HUES6 (cell line): ENCODE measurements at regions not wholly inside any gene's neighbourhood (a gene's known extent, or its start where the extent isn't known, plus 50 kb on each side); places are given as distances from the start of the nearest gene placed in this dataset.
"Not testable (repeated sequence)": the region's sequence is repeated elsewhere in the genome, so short reads cannot be mapped to it uniquely, and the experiment has no call there.

Experiments used
- H3K27ac ChIP-seq: 2 replicates; pipeline ENCODE4 v1.7.0; 2013; ENCODE audit warnings: low read depth, mild to moderate bottlenecking, low read length, inconsistent platforms
- H3K27me3 ChIP-seq: 2 replicates; pipeline ENCODE4 v1.6.1; 2013; ENCODE audit warnings: low read length; ENCODE audit not compliant: control insufficient read depth, insufficient read depth
- H3K36me3 ChIP-seq: 2 replicates; pipeline ENCODE4 v1.6.1; 2013; ENCODE audit warnings: low read length; ENCODE audit not compliant: control insufficient read depth, insufficient read depth
- H3K4me1 ChIP-seq: 2 replicates; pipeline ENCODE4 v1.6.1; 2013; ENCODE audit warnings: low read length; ENCODE audit not compliant: control insufficient read depth, insufficient read depth
- H3K4me3 ChIP-seq: 2 replicates; pipeline ENCODE4 v1.5.1; 2013; ENCODE audit warnings: low read depth, low read length
- H3K9ac ChIP-seq: one replicate; pipeline ENCODE4 v1.6.1; 2013; ENCODE audit warnings: mild to moderate bottlenecking, low read length
- H3K9me3 ChIP-seq: 2 replicates; pipeline ENCODE4 v1.6.1; 2013; ENCODE audit warnings: low read depth, low read length; ENCODE audit not compliant: control insufficient read depth, insufficient read depth

GRCh38 chr12:131464081-131464480 is 246.8 kb upstream of the SFSWAP start:
- peaks cover under 1% of the 10 kb centered on the region; the same call in 1 of the 2 replicates for H3K27me3 ChIP-seq
- H3K9me3 ChIP-seq, result peaks cover 7% of the 10 kb centered on the region; the same call in 1 of the 2 replicates
- H3K4me1 ChIP-seq, result no peaks in the 10 kb centered on the region
- no peaks in the 10 kb centered on the region for H3K36me3 ChIP-seq
- no peak overlapping the region for H3K9ac ChIP-seq
- H3K4me3 ChIP-seq, result no peak overlapping the region
- H3K27ac ChIP-seq, result no peak overlapping the region

GRCh38 chr12:131466306-131466705 is 244.6 kb upstream of the SFSWAP start:
- H3K36me3 ChIP-seq, result no peaks in the 10 kb centered on the region
- H3K27me3 ChIP-seq, result no peaks in the 10 kb centered on the region
- peaks cover 4% of the 10 kb centered on the region; the same call in 1 of the 2 replicates for H3K4me1 ChIP-seq
- no peak overlapping the region for H3K4me3 ChIP-seq
- H3K27ac ChIP-seq, result no peak overlapping the region
- H3K9ac ChIP-seq, result no peak overlapping the region
- H3K9me3 ChIP-seq, result peaks cover 7% of the 10 kb centered on the region; the same call in 1 of the 2 replicates

- H3K27ac ChIP-seq, result no peak overlapping the region
- H3K9ac ChIP-seq, result no peak overlapping the region
- no peaks in the 10 kb centered on the region for H3K36me3 ChIP-seq
- no peaks in the 10 kb centered on the region for H3K27me3 ChIP-seq
- peaks cover 6% of the 10 kb centered on the region; the same call in 1 of the 2 replicates for H3K4me1 ChIP-seq
- no peak overlapping the region for H3K4me3 ChIP-seq
- H3K9me3 ChIP-seq, result peaks cover 7% of the 10 kb centered on the region; the same call in 1 of the 2 replicates
These were observed 244.0 kb upstream of the SFSWAP start for GRCh38 chr12:131466932-131467331.

GRCh38 chr12:131468206-131468605 is 242.7 kb upstream of the SFSWAP start:
- Histone ChIP-seq H3K4me1 (peaks cover 6% of the 10 kb centered on the region; the same call in 1 of the 2 replicates), H3K4me3 (no peak overlapping the region), H3K27ac (no peak overlapping the region), H3K9me3 (peaks cover 7% of the 10 kb centered on the region; the same call in 1 of the 2 replicates), H3K27me3 (peaks cover 2% of the 10 kb centered on the region; the same call in 1 of the 2 replicates), H3K9ac (no peak overlapping the region), H3K36me3 (no peaks in the 10 kb centered on the region)

GRCh38 chr12:131469945-131470344 is 240.9 kb upstream of the SFSWAP start:
- not testable (repeated sequence) for H3K27ac ChIP-seq, H3K4me3 ChIP-seq, H3K27me3 ChIP-seq, H3K9me3 ChIP-seq, H3K36me3 ChIP-seq, H3K4me1 ChIP-seq, H3K9ac ChIP-seq

- Histone ChIP-seq H3K36me3 (no peaks in the 10 kb centered on the region), H3K27me3 (peaks cover 2% of the 10 kb centered on the region; the same call in 1 of the 2 replicates), H3K4me1 (peaks cover 6% of the 10 kb centered on the region; the same call in 1 of the 2 replicates), H3K9ac (no peak overlapping the region), H3K9me3 (peaks cover 7% of the 10 kb centered on the region; the same call in 1 of the 2 replicates), H3K4me3 (no peak overlapping the region), H3K27ac (no peak overlapping the region)
These were observed 239.5 kb upstream of the SFSWAP start for GRCh38 chr12:131471271-131471905.

GRCh38 chr12:131471946-131472732 is 238.8 kb upstream of the SFSWAP start:
- no peak overlapping the region for H3K27ac ChIP-seq
- no peak overlapping the region for H3K9ac ChIP-seq
- H3K4me1 ChIP-seq, result peaks cover 6% of the 10 kb centered on the region; the same call in 1 of the 2 replicates
- H3K27me3 ChIP-seq, result peaks cover 2% of the 10 kb centered on the region; the same call in 1 of the 2 replicates
- H3K36me3 ChIP-seq, result no peaks in the 10 kb centered on the region
- H3K9me3 ChIP-seq, result peaks cover 2% of the 10 kb centered on the region; the same call in 1 of the 2 replicates
- no peak overlapping the region for H3K4me3 ChIP-seq

- H3K9me3 ChIP-seq, result peaks cover 3% of the 10 kb centered on the region; the same call in 1 of the 2 replicates
- H3K36me3 ChIP-seq, result no peaks in the 10 kb centered on the region
- no peak overlapping the region for H3K9ac ChIP-seq
- H3K4me3 ChIP-seq, result no peak overlapping the region
- H3K4me1 ChIP-seq, result peaks cover 6% of the 10 kb centered on the region; the same call in 1 of the 2 replicates
- peaks cover 2% of the 10 kb centered on the region; the same call in 1 of the 2 replicates for H3K27me3 ChIP-seq
- no peak overlapping the region for H3K27ac ChIP-seq
These were observed 237.6 kb upstream of the SFSWAP start for GRCh38 chr12:131473261-131473660.

GRCh38 chr12:131473741-131474709 is 236.9 kb upstream of the SFSWAP start:
- Histone ChIP-seq H3K9me3 (peaks cover 3% of the 10 kb centered on the region; the same call in 1 of the 2 replicates), H3K27ac (no peak overlapping the region), H3K4me1 (peaks cover 6% of the 10 kb centered on the region; the same call in 1 of the 2 replicates), H3K4me3 (no peak overlapping the region), H3K27me3 (peaks cover 2% of the 10 kb centered on the region; the same call in 1 of the 2 replicates), H3K9ac (no peak overlapping the region), H3K36me3 (no peaks in the 10 kb centered on the region)

- H3K9me3 ChIP-seq, H3K36me3 ChIP-seq, H3K27ac ChIP-seq, H3K27me3 ChIP-seq, H3K4me3 ChIP-seq, H3K4me1 ChIP-seq, H3K9ac ChIP-seq: not testable (repeated sequence)
These were observed 235.9 kb upstream of the SFSWAP start for GRCh38 chr12:131475012-131475411.
